Activated CD8-positive, alpha-beta memory T cell treated with anti-CD3 and anti-CD28 coated beads for 1 hour (primary cell): ENCODE measurements at regions not wholly inside any gene's neighbourhood (a gene's known extent, or its start where the extent isn't known, plus 50 kb on each side); places are given as distances from the start of the nearest gene placed in this dataset.

Source experiments
- DNase-seq, 2 donors: peaks; one replicate each; pipeline ENCODE4 v3.0.0-alpha.2; 2020; ENCODE audit warnings: low read depth in 1 of 2; ENCODE audit errors: extremely low read depth in 1 of 2

DNA sequence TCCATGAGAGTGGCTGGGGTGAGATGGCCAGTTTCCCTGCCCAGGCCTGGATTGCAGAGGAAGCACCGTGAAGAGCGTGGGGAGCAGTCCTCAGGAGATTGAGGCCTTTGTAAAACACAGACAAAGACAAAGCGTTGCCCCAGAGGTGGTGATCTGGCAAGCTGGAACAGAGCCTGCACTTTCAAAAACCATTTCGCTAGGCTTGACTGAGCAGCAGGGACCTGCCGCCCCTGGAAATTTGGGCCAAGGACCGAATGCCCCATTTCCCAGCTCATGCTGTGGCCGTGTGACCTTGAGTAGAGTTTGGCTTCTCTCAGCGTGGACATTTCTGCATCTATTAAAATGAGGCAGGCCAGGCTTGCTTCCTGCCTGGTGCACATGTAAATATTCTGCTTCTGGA lies 381.4 kb downstream of the BCOR start:
- no peak for DNase-seq

GRCh38 chrX:39716802-39717540 lies 380.8 kb downstream of the BCOR start:
- no peak for DNase-seq

DNA sequence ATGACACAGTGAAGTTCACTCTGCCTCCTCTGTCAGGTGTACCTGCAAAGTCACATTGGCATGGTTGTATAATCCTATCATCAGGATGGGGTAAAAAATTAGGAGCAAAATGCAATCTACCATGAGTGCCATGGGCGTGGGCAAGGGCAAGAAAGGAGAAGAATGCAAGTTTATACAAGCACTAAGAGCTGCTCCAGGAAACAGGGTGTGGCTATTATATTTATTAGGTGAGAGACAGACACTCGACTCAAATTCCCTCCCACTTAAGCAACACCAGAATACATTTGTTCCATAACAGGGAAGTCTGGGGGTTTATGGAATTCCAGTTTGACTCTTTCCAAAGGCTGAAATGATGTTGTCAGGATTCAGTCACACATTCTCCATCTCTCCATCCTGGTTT lies 378.8 kb downstream of the BCOR start:
- no peak for DNase-seq

DNA sequence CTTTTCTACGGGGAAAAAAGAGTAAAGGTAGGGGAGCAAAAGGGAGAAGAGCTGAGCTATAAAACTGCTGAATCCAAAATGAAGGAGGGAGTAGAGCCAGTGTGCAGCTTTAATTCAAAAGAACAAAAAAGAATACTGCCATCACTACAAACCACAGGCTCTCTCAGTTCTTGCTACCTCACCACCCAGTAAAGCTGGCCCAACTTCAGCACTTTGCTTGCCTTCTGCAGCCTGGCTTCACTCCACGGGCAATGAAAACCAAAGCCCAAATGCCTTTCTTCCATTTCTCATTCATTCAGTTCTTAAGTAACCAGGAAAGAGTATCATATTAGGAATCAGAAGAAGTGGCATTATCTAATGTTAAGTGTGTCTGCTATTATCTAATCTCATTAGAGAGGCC lies 376.8 kb downstream of the BCOR start:
- DNase-seq, result no peak

- DNase-seq, result no peak
These were observed 376.0 kb downstream of the BCOR start for GRCh38 chrX:39721566-39722279.

DNA sequence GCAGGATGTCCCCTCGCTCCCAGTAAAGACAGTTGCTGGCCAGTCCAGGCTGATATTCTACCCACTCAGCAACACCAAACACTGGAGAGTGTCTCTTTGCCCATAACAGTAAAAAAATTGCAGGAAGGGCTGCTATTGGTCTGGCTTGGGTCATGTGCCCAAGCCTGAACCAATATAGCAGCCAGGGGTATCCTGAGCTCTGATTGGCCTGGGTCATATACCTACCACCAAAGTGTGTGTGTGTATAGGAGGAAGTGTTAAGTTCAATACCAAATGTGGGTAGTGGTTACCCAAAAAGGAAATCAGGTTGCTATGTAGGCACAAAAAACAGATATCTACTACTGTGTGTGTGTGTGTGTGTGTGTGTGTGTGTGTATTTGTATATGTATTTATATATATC lies 373.2 kb downstream of the BCOR start:
- no peak for DNase-seq

GRCh38 chrX:39725114-39725513 lies 372.6 kb downstream of the BCOR start:
- no peak for DNase-seq

- no peak for DNase-seq
These were observed 371.7 kb downstream of the BCOR start for GRCh38 chrX:39725928-39726619.

DNA sequence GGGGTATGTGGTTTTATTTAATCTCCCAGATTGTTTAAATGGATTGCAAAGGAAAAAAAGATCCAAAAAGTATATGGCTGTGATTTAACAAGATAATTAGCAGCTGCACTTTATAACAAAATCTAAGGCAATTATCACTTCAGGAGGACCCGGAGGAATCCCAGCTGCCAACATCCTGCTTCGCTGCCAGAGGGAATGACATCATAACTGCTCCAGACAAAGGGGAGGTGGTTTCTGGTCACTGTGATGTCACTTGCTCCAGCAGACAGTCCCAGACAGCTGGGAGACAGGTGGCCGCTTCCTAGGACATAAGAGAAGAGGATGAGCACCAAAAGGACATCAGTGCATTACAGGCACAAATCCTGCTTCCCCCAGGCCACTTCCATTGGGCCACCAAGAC lies 371.0 kb downstream of the BCOR start:
- DNase-seq, result no peak

DNA sequence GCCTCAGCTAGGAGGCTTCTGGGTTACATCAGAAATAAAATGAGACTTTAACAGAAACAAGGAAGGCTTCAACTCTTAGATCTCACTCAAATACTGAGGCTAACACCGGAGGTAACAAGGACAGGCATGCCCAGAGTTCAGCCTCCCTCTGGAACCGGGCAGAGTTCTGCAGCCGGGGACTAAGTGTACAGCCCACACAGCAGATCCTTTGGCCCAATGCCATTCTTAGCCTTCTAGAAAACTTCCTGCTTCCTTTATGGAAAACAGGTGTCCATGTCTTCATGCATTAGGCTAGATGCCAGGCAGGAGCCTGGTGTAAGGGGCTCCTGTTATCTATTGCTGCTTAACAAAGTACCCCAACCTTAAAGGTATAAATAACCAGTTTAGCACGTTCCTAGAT lies 369.7 kb downstream of the BCOR start:
- no peak for DNase-seq

DNA sequence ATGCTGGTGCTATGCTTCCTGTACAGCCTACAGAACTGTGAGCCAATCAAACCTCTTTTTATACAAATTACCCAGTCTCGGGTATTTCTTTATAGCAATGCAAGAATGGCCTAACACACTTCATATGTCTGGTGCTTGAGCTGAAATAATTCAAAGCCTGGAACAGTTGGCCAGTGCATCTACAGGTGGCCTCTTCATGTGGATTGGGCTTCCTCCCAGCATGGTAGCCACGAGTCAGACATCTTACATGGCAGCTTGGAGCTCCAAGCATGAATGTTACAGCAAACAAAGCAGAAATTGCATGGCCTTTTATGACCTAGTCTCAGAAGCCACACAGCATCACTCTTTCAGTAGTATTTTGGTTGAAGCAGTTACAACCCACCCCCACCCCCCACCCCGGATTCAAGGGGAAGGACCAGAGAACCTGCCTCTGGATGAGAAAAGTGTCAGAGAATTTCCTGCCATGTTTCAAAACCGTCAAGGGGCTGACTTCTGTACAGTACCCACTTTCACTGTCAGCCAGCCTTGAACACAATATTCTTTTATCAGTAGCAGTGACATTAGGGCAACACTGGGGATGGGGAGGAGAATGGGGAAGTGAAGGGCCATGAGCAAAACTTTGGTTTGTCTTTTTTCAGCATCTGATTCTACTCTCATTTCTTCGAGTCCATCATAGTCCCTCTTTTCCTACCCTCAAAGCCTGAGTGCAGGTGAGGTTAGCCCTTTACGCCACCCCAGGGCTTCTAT lies 368.7 kb downstream of the BCOR start:
- no peak for DNase-seq

- DNase-seq, result no peak
These were observed 367.6 kb downstream of the BCOR start for GRCh38 chrX:39729981-39730661.

DNA sequence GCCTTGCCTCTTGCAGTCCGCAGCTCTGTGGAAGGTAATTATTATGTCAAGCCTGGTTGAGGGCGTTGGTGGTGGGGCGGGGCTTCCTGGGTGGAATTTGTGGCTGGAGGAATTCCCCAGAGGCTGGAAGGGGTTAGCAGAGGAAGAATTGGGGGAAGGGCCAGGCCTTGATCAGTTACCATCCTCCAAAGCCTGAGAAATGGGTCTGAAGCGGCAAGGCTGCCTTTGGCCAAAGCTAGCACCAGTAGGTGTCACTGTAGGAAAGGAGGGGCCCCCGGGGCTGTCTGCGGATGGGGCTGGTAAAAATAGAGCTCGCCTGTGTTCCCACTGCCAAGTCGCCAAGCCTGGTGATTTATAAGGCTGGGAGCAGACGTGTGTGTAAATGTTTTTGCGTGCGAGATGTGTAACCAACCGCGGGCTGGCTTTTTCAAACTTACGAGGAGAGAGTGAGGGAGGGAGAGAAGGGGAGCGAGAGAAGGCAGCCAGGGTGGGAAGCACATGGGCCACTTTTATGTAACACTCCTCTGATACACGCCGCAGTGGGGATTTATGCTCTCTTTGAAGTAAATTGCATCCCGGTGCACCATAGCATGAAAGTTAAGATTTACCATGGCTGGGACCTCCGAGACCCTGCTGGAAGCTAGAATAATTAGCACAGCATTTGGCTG lies 367.0 kb downstream of the BCOR start:
- DNase-seq, result peak; percentile 5 to 15

DNA sequence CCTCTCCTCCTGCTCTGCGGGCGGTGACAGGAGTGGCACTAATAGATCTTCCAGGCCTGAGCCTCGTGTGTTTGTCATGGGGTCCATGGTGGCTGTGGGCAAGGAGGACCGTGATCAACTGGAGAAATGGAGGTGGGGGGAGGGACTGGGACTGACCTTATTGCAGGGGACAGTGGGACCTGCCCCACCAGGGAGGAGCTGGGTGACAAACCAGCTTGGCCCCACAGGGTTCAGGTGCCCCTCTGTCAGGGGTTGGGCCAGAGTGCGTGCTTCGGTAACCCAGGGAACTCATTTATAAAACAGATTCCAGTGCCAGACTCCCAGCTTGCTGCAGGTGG lies 366.5 kb downstream of the BCOR start:
- DNase-seq, result no peak

DNA sequence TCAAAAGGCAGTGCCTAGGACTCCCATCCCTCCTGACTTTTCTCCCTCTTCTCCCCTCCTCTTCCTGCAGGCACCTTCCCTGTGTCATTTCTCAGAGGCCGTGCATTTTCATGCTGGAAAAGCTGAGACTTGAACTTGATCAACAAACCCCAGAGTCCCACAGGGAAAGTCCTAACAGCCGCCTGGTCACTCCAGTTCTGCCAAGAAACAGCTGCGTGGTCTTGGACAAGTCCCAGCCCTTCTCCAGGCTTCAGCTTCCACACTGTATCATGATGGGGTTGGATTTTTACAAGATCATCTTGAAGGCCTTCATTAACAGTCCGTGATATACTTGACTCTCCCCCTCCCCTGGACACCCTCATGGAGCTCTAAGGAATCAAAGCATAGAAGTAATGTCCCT lies 366.0 kb downstream of the BCOR start:
- DNase-seq, result no peak

GRCh38 chrX:39733745-39734144 lies 364.0 kb downstream of the BCOR start:
- no peak for DNase-seq

- no peak for DNase-seq
These were observed 363.5 kb downstream of the BCOR start for GRCh38 chrX:39734174-39734776.

GRCh38 chrX:39736216-39737211 lies 361.2 kb downstream of the BCOR start:
- no peak for DNase-seq

DNA sequence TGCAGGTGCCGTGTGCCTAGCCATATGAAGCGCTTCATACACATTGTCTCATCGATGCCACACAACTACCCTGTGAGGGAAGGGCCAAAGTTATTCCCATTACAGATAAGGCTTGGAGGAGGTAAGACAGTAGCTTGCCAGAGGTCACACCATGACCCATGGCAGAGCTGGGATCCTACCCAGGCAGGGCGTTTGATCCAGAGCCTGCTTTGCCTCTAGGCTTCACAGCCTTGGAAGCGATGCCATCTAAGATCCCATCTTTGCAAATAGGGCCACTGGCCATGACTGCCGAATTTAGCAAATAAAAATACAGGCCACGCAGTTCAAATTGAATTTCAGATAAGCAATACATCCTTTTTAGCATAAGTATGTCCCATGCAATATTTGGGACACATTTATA lies 358.2 kb downstream of the BCOR start:
- DNase-seq, result no peak
